ENCODE measurements at regions not wholly inside any gene's neighbourhood (a gene's known extent, or its start where the extent isn't known, plus 50 kb on each side); places are given as distances from the start of the nearest gene placed in this dataset.
"Not testable (repeated sequence)": the region's sequence is repeated elsewhere in the genome, so short reads cannot be mapped to it uniquely, and the experiment has no call there.

DNA sequence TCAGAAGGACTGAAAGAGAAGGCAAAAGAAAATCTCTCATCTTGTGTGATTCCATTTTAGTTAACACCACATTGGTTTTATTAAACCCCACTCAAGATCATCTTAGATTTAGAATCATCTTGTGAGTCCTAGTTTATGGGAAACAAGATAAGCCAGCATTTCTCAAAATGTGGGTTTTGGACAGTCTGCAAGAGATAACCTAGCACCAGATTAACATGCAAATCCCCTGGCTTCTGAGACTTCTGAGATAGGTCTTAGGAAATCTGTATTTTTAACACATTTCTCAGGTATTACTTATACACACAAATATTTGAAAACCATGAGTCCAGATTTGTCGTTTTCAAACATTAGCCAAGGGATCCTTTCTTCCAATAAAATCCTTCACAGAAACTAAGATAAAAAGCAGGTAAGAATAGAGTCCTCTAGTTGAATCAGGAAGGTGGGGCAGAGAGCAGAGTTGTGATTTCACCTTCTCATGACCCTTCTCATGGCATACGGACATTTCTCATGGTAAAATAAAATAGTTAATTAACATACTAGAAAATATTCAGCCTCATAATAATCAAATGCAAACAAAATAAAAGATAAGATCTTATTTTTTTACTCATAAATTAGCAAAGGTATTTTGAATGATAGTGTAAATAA is 287.2 kb upstream of the FN1 start:
- no peaks in the 10 kb centered on the region for H3K36me3 ChIP-seq (ENCODE audit: control insufficient read depth, insufficient read depth, low read length, severe bottlenecking)
- DNase-seq (ENCODE audit: low read depth), result peak; percentile 27
- H3K4me1 ChIP-seq (ENCODE audit: control insufficient read depth, insufficient read depth, low read length), result peaks cover 19% of the 10 kb centered on the region
- H3K9me3 ChIP-seq (ENCODE audit: control insufficient read depth, low read length), result no peaks in the 10 kb centered on the region
- no peaks in the 10 kb centered on the region for H3K27me3 ChIP-seq (replicated peaks; ENCODE audit: control insufficient read depth, insufficient read depth, low read length)
- no peak overlapping the region for H3K4me3 ChIP-seq (ENCODE audit: low read length)
- no peak overlapping the region for H3K9ac ChIP-seq (ENCODE audit: low read length)

DNA sequence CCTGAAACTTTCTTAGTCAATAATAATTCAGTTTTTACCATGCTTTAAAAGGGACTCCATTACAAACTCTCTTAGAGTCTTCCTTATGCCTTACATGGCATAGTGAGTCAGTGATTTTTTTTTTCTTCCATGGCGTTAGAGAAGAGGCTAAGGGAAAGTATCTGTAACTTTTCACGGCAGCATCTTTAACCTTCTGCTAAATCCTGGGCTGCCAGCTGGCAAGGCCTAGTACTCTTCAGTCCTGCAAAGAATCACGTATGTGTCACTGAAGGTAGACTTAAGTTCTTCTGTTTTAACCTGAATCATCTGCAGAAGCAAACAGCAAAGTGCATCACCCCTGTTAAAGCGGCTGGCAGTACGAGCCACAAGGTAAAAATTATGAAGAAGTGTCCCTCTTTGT is 286.3 kb upstream of the FN1 start:
- H3K9me3 ChIP-seq (ENCODE audit: control insufficient read depth, low read length), result no peaks in the 10 kb centered on the region
- DNase-seq (ENCODE audit: low read depth), result no peak
- H3K27me3 ChIP-seq (replicated peaks; ENCODE audit: control insufficient read depth, insufficient read depth, low read length), result no peaks in the 10 kb centered on the region

DNA sequence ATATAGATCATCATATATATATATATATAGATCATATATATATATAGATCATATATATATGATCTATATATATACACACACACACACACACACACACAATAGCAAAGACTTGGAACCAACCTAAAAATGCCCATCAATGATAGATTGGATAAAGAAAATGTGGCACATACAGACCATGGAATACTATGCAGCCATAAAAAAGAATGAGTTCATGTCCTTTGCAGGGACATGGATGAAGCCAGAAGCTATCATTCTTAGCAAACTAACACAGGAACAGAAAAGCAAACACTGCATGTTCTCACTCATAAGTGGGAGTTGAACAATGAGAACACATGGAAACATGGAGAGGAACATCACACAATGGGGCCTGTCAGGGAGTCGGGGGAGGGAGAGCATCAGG is 285.6 kb upstream of the FN1 start:
- not testable (repeated sequence) for H3K4me3 ChIP-seq (ENCODE audit: low read length); H3K9ac ChIP-seq (ENCODE audit: low read length); H3K9me3 ChIP-seq (ENCODE audit: control insufficient read depth, low read length); DNase-seq (ENCODE audit: low read depth); H3K27me3 ChIP-seq (replicated peaks; ENCODE audit: control insufficient read depth, insufficient read depth, low read length); H3K36me3 ChIP-seq (ENCODE audit: control insufficient read depth, insufficient read depth, low read length, severe bottlenecking)
- H3K4me1 ChIP-seq (ENCODE audit: control insufficient read depth, insufficient read depth, low read length), result peaks cover 23% of the 10 kb centered on the region

More for the DNA sequence above, 286.3 kb upstream of the FN1 start:
- Histone ChIP-seq H3K9ac (ENCODE audit: low read length) (no peak overlapping the region), H3K36me3 (ENCODE audit: control insufficient read depth, insufficient read depth, low read length, severe bottlenecking) (no peaks in the 10 kb centered on the region), H3K4me1 (ENCODE audit: control insufficient read depth, insufficient read depth, low read length) (peaks cover 19% of the 10 kb centered on the region), H3K4me3 (ENCODE audit: low read length) (no peak overlapping the region)

DNA sequence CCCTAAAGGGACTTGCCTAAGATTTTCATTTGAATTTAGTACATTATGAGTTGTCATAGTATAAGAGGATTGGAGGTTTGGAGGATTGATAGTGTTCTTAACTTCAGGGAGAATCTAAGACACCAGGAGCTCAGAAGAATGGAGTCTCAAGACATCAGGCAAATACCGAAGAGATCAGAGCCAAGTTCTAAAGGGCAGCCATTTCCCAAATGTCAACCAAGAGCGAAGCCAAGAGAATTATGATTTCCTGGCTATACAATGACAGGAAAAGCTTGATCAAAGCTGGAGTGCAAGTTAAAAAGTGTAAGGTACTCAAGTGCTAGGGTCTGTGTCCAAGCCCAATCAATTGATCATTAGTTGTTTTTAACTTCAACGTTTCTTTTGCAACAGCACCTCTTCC is 283.0 kb upstream of the FN1 start:
- H3K36me3 ChIP-seq (ENCODE audit: control insufficient read depth, insufficient read depth, low read length, severe bottlenecking), result no peaks in the 10 kb centered on the region
- no peaks in the 10 kb centered on the region for H3K27me3 ChIP-seq (replicated peaks; ENCODE audit: control insufficient read depth, insufficient read depth, low read length)
- no peaks in the 10 kb centered on the region for H3K9me3 ChIP-seq (ENCODE audit: control insufficient read depth, low read length)
- peaks cover 25% of the 10 kb centered on the region for H3K4me1 ChIP-seq (ENCODE audit: control insufficient read depth, insufficient read depth, low read length)
- peak overlapping the region; percentile 72 for H3K9ac ChIP-seq (ENCODE audit: low read length)
- no peak overlapping the region for H3K4me3 ChIP-seq (ENCODE audit: low read length)
- no peak for DNase-seq (ENCODE audit: low read depth)

DNA sequence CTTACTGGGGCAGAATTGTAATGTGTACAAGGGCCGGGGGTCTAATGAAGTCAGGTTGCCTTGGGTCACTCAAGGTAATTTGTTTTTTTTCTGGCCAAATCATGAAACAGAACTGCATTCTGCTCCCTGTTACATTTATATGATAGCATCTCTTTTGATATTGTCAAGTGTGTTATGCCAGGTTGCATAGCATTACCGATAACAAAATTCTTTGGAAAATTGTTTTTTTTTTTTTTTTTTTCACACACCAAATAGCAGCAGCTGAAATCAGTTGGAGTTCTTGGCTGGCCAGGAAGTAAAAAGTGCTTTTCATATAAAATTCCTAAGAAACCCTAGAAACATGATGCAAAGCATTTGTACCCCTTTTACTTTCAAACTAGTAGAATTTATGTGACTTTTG is 282.6 kb upstream of the FN1 start:
- H3K9ac ChIP-seq (ENCODE audit: low read length), result peak overlapping the region; percentile 72
- H3K36me3 ChIP-seq (ENCODE audit: control insufficient read depth, insufficient read depth, low read length, severe bottlenecking), result no peaks in the 10 kb centered on the region
- H3K4me3 ChIP-seq (ENCODE audit: low read length), result peak overlapping the region; percentile 1
- no peak for DNase-seq (ENCODE audit: low read depth)
- H3K9me3 ChIP-seq (ENCODE audit: control insufficient read depth, low read length), result no peaks in the 10 kb centered on the region
- no peaks in the 10 kb centered on the region for H3K27me3 ChIP-seq (replicated peaks; ENCODE audit: control insufficient read depth, insufficient read depth, low read length)
- peaks cover 29% of the 10 kb centered on the region for H3K4me1 ChIP-seq (ENCODE audit: control insufficient read depth, insufficient read depth, low read length)

DNA sequence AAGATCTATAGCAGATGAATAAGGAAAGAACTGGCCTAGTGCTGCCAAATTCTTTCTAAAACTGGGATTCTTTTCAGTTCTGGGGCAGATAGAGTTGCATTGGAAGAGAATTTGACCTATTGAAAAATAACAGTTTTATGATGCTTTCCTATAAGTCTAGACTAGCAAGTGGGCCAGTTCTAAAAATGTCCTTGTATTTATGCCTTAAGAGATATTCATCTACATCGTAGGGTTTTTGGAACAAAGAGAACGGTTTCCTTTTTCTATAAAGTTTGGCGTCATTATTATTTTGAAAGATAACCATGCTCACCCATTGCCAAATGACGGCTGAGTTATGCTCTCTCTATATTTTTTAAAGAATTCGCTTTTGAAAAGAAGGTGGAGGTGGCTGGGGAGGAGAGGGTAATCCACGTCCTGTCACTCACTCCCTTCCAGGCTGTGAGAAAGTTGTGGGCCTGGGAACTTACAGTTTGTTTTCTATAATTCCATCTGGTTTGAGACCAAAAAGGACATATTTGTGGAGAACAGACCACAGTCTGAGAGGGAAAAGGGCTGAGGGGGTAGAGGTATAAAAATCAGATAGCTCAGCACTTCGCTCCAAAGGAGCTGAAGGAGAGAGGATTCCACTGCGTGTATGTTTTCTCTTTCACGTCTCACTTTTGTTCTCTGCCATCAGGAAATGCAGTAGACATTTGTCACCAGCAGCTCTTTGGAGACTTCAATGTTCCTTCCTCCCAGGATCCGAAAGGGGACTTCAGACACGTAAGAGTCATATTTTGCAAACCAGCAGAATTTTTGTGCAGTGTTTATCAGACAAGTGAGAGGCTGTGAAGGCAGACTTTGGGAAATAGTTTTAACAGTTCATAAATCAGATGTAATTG is 281.9 kb upstream of the FN1 start:
- Histone ChIP-seq H3K27me3 (replicated peaks; ENCODE audit: control insufficient read depth, insufficient read depth, low read length) (no peaks in the 10 kb centered on the region), H3K36me3 (ENCODE audit: control insufficient read depth, insufficient read depth, low read length, severe bottlenecking) (no peaks in the 10 kb centered on the region), H3K9me3 (ENCODE audit: control insufficient read depth, low read length) (no peaks in the 10 kb centered on the region), H3K4me3 (ENCODE audit: low read length) (peak overlapping the region; percentile 1), H3K4me1 (ENCODE audit: control insufficient read depth, insufficient read depth, low read length) (peaks cover 34% of the 10 kb centered on the region), H3K9ac (ENCODE audit: low read length) (peak overlapping the region; percentile 72)
- no peak for DNase-seq (ENCODE audit: low read depth)

DNA sequence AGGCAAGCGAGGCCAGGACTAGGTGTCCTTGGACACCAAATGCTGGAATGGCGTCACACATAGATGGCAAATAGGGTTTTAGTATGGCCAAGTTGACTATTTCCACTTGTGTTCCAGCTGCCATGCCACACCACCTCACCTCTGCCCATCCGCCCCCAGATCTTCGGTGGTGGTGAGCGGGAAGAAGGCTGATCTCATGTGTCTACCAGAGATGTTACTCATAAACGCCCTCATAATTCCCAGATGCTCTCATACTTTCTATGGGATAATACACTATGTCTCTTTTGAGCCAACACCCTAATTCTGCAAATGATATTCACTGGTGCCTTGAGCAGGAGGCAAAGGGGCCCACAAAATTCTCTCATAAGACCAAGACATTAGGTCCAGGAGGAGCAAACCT is 281.1 kb upstream of the FN1 start:
- Histone ChIP-seq H3K4me1 (ENCODE audit: control insufficient read depth, insufficient read depth, low read length) (peaks cover 42% of the 10 kb centered on the region), H3K4me3 (ENCODE audit: low read length) (no peak overlapping the region), H3K9me3 (ENCODE audit: control insufficient read depth, low read length) (no peaks in the 10 kb centered on the region), H3K36me3 (ENCODE audit: control insufficient read depth, insufficient read depth, low read length, severe bottlenecking) (no peaks in the 10 kb centered on the region), H3K27me3 (replicated peaks; ENCODE audit: control insufficient read depth, insufficient read depth, low read length) (no peaks in the 10 kb centered on the region), H3K9ac (ENCODE audit: low read length) (no peak overlapping the region)
- no peak for DNase-seq (ENCODE audit: low read depth)

DNA sequence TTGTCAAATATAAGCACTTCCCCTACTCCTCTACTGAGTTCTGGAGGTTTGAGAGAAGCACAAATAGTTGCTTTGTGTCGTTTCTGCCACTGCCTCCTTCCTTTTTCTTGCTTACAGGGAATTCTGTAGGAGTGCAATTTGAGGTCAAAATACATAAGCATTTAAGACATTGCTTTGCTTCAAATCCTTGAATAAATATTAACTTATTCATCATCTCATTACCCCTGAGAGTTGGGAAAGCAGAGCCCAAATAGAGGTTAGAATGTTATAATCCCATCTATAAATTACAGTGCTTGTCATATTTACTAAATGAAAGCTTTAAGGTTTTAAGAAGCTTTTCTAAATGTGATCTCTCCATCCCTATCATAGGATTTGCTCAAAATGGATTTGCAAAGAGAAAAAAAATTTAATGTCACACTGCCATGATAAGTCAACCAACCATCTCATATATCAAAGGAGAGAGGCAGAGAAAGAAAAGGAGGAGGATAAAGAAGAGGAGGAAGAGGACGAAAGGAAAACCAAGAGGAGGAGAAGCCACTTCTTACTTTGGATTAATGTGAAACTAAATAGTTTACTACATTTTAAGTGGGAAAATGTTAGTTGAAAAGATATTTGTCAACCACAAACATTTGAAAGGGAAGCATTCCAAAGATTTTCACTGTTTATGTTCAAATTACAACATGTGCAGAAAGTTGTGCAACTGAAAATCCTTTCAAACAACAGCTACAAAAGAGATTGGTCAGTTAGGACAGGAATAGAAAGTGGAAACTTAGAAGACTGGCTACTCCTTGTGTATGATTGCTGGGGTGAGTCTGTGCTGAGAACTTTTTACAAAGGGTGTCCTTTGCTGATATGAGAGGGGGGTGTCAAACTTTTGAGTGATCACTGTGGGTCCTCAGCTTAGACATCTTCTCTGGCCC is 277.3 kb upstream of the FN1 start:
- Histone ChIP-seq H3K36me3 (ENCODE audit: control insufficient read depth, insufficient read depth, low read length, severe bottlenecking) (no peaks in the 10 kb centered on the region), H3K4me3 (ENCODE audit: low read length) (peak overlapping the region; percentile 68), H3K9ac (ENCODE audit: low read length) (peak overlapping the region; percentile 82), H3K9me3 (ENCODE audit: control insufficient read depth, low read length) (no peaks in the 10 kb centered on the region), H3K27me3 (replicated peaks; ENCODE audit: control insufficient read depth, insufficient read depth, low read length) (no peaks in the 10 kb centered on the region), H3K4me1 (ENCODE audit: control insufficient read depth, insufficient read depth, low read length) (peaks cover 51% of the 10 kb centered on the region)
- peak; percentile 91 for DNase-seq (ENCODE audit: low read depth)

DNA sequence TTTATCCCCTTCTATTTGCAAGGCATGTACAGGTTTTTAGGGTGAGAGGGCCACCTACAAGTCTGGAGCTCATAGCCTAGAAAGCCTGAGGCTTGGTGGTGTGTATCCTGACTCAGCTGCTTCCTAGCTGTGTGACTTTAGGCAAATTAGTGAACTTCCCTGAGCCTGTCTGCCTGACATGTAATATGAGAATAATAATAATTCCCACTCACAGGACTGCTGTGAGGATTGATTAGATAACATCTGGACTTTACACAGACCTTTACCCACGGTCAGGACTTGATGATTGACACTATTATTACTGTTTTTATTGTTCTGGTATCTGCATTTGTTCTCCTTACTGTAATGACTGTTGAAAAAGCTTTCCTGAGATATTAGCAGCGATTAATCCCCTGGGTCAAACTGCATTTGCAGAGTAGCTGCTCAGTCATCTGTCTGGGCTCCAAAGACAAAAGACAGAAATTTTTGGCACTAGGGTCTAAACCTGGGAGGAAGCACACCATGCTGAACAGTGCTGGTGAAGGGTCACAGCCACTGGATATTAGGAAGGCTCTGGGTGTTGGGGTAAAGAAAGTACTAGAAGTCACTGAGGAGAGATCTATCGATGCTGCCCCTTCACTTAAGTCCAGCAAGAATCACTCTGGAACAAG is 276.5 kb upstream of the FN1 start:
- Histone ChIP-seq H3K4me1 (ENCODE audit: control insufficient read depth, insufficient read depth, low read length) (peaks cover 43% of the 10 kb centered on the region), H3K9me3 (ENCODE audit: control insufficient read depth, low read length) (no peaks in the 10 kb centered on the region), H3K36me3 (ENCODE audit: control insufficient read depth, insufficient read depth, low read length, severe bottlenecking) (no peaks in the 10 kb centered on the region), H3K27me3 (replicated peaks; ENCODE audit: control insufficient read depth, insufficient read depth, low read length) (no peaks in the 10 kb centered on the region), H3K9ac (ENCODE audit: low read length) (peak overlapping the region; percentile 82), H3K4me3 (ENCODE audit: low read length) (peak overlapping the region; percentile 68)
- DNase-seq (ENCODE audit: low read depth), result no peak

DNA sequence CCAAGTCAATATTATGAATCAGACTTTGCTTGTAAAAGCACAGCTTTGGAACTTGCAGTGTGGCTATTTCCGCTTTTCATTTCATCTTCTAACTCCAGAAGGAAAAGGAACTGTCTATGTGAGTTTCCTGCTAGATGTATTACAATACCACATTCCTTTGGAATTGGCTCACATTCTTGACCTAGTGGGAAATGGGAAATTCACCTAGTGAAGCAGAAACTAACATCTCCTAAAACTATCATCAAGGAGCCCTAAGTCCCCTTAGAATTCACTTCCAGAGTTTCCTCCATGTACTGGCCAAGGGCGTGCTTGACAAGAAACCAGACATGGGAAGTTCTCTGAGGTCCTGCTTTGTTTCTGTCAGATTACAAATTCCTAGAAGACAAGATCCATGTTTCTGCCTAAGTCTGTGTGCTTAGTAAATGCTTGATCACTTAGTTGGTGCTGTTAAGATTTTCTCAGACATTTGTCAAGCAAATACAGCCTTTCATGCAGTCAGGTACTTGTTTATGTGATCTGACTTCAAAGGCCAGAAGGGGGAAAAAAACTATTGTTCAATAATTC is 275.7 kb upstream of the FN1 start:
- peak; percentile 68 for DNase-seq (ENCODE audit: low read depth)
- H3K9ac ChIP-seq (ENCODE audit: low read length), result peak overlapping the region; percentile 82
- H3K27me3 ChIP-seq (replicated peaks; ENCODE audit: control insufficient read depth, insufficient read depth, low read length), result no peaks in the 10 kb centered on the region
- peaks cover 36% of the 10 kb centered on the region for H3K4me1 ChIP-seq (ENCODE audit: control insufficient read depth, insufficient read depth, low read length)
- H3K36me3 ChIP-seq (ENCODE audit: control insufficient read depth, insufficient read depth, low read length, severe bottlenecking), result no peaks in the 10 kb centered on the region
- no peak overlapping the region for H3K4me3 ChIP-seq (ENCODE audit: low read length)
- H3K9me3 ChIP-seq (ENCODE audit: control insufficient read depth, low read length), result no peaks in the 10 kb centered on the region
